ENCODE measurements at regions not wholly inside any gene's neighbourhood (a gene's known extent, or its start where the extent isn't known, plus 50 kb on each side); places are given as distances from the start of the nearest gene placed in this dataset.

DNA sequence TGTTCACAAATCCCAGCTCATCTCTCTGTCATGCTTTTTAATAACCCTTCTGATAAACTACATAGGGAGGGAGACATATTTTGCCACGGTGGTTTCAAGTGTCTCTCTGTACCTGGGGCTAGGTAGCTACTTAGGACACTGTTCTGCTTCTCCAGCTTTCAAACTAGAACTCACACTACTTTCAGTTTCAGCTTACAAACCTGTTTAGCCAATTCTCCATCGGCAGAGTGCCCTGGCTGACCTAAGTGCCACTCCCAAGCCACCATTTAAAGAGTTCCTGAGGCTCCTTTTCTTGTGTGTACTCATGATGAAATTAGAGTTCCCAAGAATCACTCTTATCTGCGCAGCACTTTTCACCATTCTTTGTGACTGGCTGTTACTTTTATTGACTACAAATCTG, 899.2 kb downstream of the FAT4 start:
- Histone ChIP-seq H3K27ac (no peak overlapping the region), H3K4me1 (no peaks in the 10 kb centered on the region), H3K9me3 (no peaks in the 10 kb centered on the region), H3K36me3 (no peaks in the 10 kb centered on the region), H3K4me3 (no peak overlapping the region), H3K27me3 (no peaks in the 10 kb centered on the region)
- TF ChIP-seq CTCF (IDR thresholded peaks at IDR 0.05) (no peak), POLR2AphosphoS5 (IDR thresholded peaks at IDR 0.05; ENCODE audit: insufficient read depth in 1 of 2, low read depth in 1 of 2) (no peak), POLR2A (IDR thresholded peaks at IDR 0.05) (no peak)
- no peak for DNase-seq (ENCODE audit: extremely low spot score in 2 of 2)
- intact Hi-C loops (cut with DNase I), result no loop called here

DNA sequence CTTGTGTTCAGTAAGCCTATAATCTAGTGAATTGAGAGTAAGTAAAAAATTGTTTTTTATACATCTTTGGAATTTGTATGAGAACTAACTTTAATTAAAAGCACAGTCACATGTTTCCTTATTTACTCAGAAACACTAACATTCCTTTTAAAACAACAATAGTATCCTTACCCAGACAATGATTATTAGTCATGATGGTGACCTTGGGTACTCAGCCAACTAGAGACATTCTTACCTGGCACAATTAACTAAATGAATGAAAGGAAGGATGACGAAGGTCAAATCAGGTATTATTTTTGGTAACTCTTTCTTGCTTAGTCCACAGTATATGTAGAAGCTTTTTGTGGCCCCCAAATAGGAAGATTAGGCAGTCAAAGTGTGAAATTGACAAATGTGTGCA, 901.0 kb downstream of the FAT4 start:
- Histone ChIP-seq H3K4me3 (no peak overlapping the region), H3K27ac (no peak overlapping the region), H3K27me3 (no peaks in the 10 kb centered on the region), H3K9me3 (no peaks in the 10 kb centered on the region), H3K4me1 (no peaks in the 10 kb centered on the region), H3K36me3 (no peaks in the 10 kb centered on the region)
- intact Hi-C loops (cut with DNase I), result no loop called here
- TF ChIP-seq CTCF (IDR thresholded peaks at IDR 0.05), result no peak
- TF ChIP-seq POLR2AphosphoS5 (IDR thresholded peaks at IDR 0.05; ENCODE audit: insufficient read depth in 1 of 2, low read depth in 1 of 2), result peak in 1 of 2 donors; percentile 37
- no peak for TF ChIP-seq POLR2A (IDR thresholded peaks at IDR 0.05)
- DNase-seq (ENCODE audit: extremely low spot score in 2 of 2), result no peak

- no peaks in the 10 kb centered on the region for H3K4me1 ChIP-seq
- H3K27me3 ChIP-seq, result no peaks in the 10 kb centered on the region
- intact Hi-C loops (cut with DNase I), result no loop called here
- no peak overlapping the region for H3K4me3 ChIP-seq
- H3K27ac ChIP-seq, result no peak overlapping the region
- DNase-seq (ENCODE audit: extremely low spot score in 2 of 2), result no peak
- no peaks in the 10 kb centered on the region for H3K36me3 ChIP-seq
- no peaks in the 10 kb centered on the region for H3K9me3 ChIP-seq
- no peak for TF ChIP-seq POLR2A (IDR thresholded peaks at IDR 0.05)
- TF ChIP-seq CTCF (IDR thresholded peaks at IDR 0.05), result no peak
- no peak for TF ChIP-seq POLR2AphosphoS5 (IDR thresholded peaks at IDR 0.05; ENCODE audit: insufficient read depth in 1 of 2, low read depth in 1 of 2)
Observed at GRCh38 chr4:126216611-126217010, 901.9 kb downstream of the FAT4 start.

DNA sequence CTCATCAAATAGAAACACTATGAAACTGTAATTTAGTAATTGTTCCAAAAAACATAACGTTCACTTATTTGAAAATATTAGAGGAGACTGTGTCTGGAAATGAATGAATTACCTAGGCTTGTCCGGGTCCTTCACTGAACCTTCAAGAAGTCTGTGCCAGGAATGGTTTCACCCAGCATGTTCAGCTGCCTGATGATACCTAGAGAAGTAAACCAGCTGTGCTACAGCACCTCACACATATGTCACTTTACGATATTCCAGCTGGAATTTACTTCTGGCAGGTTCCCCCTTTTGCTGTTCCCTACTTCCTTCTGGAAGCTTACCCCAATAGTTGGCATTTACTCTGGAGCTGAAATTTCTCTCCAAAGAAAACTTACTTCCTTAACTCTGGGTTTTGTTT, 906.5 kb downstream of the FAT4 start:
- intact Hi-C loops (cut with DNase I), result no loop called here
- Histone ChIP-seq H3K27me3 (no peaks in the 10 kb centered on the region), H3K4me1 (no peaks in the 10 kb centered on the region), H3K4me3 (no peak overlapping the region), H3K9me3 (no peaks in the 10 kb centered on the region), H3K27ac (no peak overlapping the region), H3K36me3 (no peaks in the 10 kb centered on the region)
- TF ChIP-seq POLR2AphosphoS5 (IDR thresholded peaks at IDR 0.05; ENCODE audit: insufficient read depth in 1 of 2, low read depth in 1 of 2) (no peak), CTCF (IDR thresholded peaks at IDR 0.05) (no peak), POLR2A (IDR thresholded peaks at IDR 0.05) (no peak)
- no peak for DNase-seq (ENCODE audit: extremely low spot score in 2 of 2)

- no peak for TF ChIP-seq POLR2A (IDR thresholded peaks at IDR 0.05)
- no peak for TF ChIP-seq POLR2AphosphoS5 (IDR thresholded peaks at IDR 0.05; ENCODE audit: insufficient read depth in 1 of 2, low read depth in 1 of 2)
- TF ChIP-seq CTCF (IDR thresholded peaks at IDR 0.05), result no peak
- Histone ChIP-seq H3K36me3 (no peaks in the 10 kb centered on the region), H3K4me3 (no peak overlapping the region), H3K9me3 (no peaks in the 10 kb centered on the region), H3K4me1 (no peaks in the 10 kb centered on the region), H3K27ac (no peak overlapping the region), H3K27me3 (no peaks in the 10 kb centered on the region)
- no peak for DNase-seq (ENCODE audit: extremely low spot score in 2 of 2)
- intact Hi-C loops (cut with DNase I), result no loop called here
Observed at GRCh38 chr4:126221717-126222340, 907.1 kb downstream of the FAT4 start.
